Gastrocnemius medialis (tissue), 4 donors: ENCODE measurements at regions not wholly inside any gene's neighbourhood (a gene's known extent, or its start where the extent isn't known, plus 50 kb on each side); places are given as distances from the start of the nearest gene placed in this dataset.

Experiments used
- POLR2A ChIP-seq, 2 donors: fragments of 450-650 bp; IDR thresholded peaks; one replicate each; pipeline ENCODE4 v1.6.1; 2017; ENCODE audit warnings: antibody characterized with exemption in 2 of 2, mild to moderate bottlenecking in 2 of 2, moderate library complexity in 2 of 2
- TF ChIP-seq, protein P1 (sequence below), 5 experiments: fragments of 450-650 bp in 3 of 5; fragments of 200-600 bp in 2 of 5; sonication (generic) in 2 of 5; IDR thresholded peaks in 4 of 5; conservative IDR thresholded peaks in 1 of 5; 1 replicate in 4 of 5; 2 replicates in 1 of 5; pipeline ENCODE4 v1.5.1; 2016 to 2019; ENCODE audit warnings: antibody characterized with exemption in 5 of 5, mild to moderate bottlenecking in 3 of 5, moderate library complexity in 3 of 5

GRCh38 chr16:63690267-63690666 lies 1431.6 kb downstream of the CDH11 start:
- TF ChIP-seq POLR2A (IDR thresholded peaks at IDR 0.05) = no peak
- TF ChIP-seq, protein P1, sequence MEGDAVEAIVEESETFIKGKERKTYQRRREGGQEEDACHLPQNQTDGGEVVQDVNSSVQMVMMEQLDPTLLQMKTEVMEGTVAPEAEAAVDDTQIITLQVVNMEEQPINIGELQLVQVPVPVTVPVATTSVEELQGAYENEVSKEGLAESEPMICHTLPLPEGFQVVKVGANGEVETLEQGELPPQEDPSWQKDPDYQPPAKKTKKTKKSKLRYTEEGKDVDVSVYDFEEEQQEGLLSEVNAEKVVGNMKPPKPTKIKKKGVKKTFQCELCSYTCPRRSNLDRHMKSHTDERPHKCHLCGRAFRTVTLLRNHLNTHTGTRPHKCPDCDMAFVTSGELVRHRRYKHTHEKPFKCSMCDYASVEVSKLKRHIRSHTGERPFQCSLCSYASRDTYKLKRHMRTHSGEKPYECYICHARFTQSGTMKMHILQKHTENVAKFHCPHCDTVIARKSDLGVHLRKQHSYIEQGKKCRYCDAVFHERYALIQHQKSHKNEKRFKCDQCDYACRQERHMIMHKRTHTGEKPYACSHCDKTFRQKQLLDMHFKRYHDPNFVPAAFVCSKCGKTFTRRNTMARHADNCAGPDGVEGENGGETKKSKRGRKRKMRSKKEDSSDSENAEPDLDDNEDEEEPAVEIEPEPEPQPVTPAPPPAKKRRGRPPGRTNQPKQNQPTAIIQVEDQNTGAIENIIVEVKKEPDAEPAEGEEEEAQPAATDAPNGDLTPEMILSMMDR (IDR thresholded peaks at IDR 0.05 in 4 of 5, conservative IDR thresholded peaks at IDR 0.05 in 1 of 5) = no peak
